Esophagus muscularis mucosa (tissue), 4 donors: ENCODE measurements at regions not wholly inside any gene's neighbourhood (a gene's known extent, or its start where the extent isn't known, plus 50 kb on each side); places are given as distances from the start of the nearest gene placed in this dataset.

ENCODE experiments used
- EP300 ChIP-seq: sonication (generic); formaldehyde crosslinking; IDR thresholded peaks from one replicate; pipeline ENCODE4 v1.6.1; 2017; ENCODE audit warnings: antibody characterized with exemption
- POLR2A ChIP-seq: fragments of 450-650 bp; IDR thresholded peaks from one replicate; pipeline ENCODE4 v1.6.1; 2017; ENCODE audit warnings: antibody characterized with exemption, moderate library complexity, mild to moderate bottlenecking, low read depth
- POLR2AphosphoS5 ChIP-seq, 2 donors: sonication (generic); formaldehyde crosslinking; IDR thresholded peaks; one replicate each; pipeline ENCODE4 v1.6.1; 2017; ENCODE audit warnings: antibody characterized with exemption in 2 of 2
- TF ChIP-seq, protein P1 (sequence below), 3 experiments: fragments of 200-600 bp in 2 of 3; fragments of 450-650 bp in 1 of 3; sonication (generic) in 2 of 3; IDR thresholded peaks; one replicate each; pipeline ENCODE4 v1.5.1; 2017 to 2019; ENCODE audit warnings: antibody characterized with exemption in 3 of 3, mild to moderate bottlenecking in 2 of 3, moderate library complexity in 1 of 3

DNA sequence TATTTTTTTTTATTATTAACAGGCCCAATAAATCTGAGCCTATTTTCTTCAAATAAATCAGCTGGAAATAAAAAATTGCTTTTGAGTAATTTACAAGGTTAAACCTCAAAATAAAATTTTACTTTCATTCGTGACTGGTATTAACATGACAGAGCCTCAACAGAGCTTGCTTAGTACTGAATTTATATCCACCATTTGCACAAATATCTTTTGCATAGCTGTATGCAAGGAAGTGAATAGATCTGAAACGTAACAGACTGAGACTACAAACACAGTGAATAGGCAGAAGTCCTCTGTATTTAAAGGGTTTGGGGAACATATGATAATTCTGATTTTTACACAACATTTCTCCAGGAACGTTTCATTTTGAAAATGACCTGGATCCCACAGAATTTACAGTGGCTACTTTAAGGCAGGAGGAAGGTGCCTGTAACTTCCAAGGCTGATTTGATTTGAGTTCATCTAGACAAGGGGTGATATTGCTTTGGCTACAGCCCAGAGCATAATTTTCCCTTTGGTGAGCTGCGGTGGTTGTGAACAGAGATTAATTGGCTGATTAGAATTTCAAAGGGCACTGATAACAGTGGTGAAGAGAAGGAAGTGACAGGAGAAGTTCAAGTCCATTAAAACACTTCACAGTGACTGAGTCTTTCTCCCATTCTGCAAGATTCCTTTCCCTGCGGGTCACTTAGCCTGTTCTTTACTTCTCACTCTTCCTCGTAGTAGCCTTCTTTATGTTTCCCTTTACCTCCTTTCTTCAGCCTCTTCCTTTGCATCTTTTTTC is 121.2 kb upstream of the SASH1 start:
- TF ChIP-seq, protein P1, sequence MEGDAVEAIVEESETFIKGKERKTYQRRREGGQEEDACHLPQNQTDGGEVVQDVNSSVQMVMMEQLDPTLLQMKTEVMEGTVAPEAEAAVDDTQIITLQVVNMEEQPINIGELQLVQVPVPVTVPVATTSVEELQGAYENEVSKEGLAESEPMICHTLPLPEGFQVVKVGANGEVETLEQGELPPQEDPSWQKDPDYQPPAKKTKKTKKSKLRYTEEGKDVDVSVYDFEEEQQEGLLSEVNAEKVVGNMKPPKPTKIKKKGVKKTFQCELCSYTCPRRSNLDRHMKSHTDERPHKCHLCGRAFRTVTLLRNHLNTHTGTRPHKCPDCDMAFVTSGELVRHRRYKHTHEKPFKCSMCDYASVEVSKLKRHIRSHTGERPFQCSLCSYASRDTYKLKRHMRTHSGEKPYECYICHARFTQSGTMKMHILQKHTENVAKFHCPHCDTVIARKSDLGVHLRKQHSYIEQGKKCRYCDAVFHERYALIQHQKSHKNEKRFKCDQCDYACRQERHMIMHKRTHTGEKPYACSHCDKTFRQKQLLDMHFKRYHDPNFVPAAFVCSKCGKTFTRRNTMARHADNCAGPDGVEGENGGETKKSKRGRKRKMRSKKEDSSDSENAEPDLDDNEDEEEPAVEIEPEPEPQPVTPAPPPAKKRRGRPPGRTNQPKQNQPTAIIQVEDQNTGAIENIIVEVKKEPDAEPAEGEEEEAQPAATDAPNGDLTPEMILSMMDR (IDR thresholded peaks at IDR 0.05) = no peak
- no peak for TF ChIP-seq POLR2A
- TF ChIP-seq EP300 = no peak
- no peak for TF ChIP-seq POLR2AphosphoS5 (IDR thresholded peaks at IDR 0.05)
